ENCODE measurements at regions not wholly inside any gene's neighbourhood (a gene's known extent, or its start where the extent isn't known, plus 50 kb on each side); places are given as distances from the start of the nearest gene placed in this dataset.

- POLR2A ChIA-PET = no interaction called here
- Histone ChIP-seq H3K4me2 (ENCODE audit: low read length) (no peak overlapping the region), H3K79me2 (ENCODE audit: insufficient read depth, low read depth, low read length) (no peaks in the 10 kb centered on the region), H3K4me3 (ENCODE audit: low read depth, low read length, poor library complexity, severe bottlenecking) (no peak overlapping the region), H3K4me1 (ENCODE audit: insufficient read depth, low read length, poor library complexity, severe bottlenecking) (no peaks in the 10 kb centered on the region), H4K20me1 (ENCODE audit: insufficient read depth, low read length) (no peaks in the 10 kb centered on the region), H2AFZ (ENCODE audit: low read length) (no peak overlapping the region), H3K9me3 (ENCODE audit: low read length) (no peaks in the 10 kb centered on the region), H3K27ac (ENCODE audit: low read depth, low read length, poor library complexity, severe bottlenecking) (no peak overlapping the region), H3K9me2 (ENCODE audit: insufficient read depth, low read length) (no peaks in the 10 kb centered on the region), H3K36me3 (ENCODE audit: insufficient read depth, low read length) (no peaks in the 10 kb centered on the region)
- intact Hi-C loops (cut with micrococcal nuclease; ENCODE audit: unreplicated experiment) = no loop called here
- no peak for TF ChIP-seq EZH2phosphoT487 (IDR thresholded peaks at IDR 0.05; ENCODE audit: borderline replicate concordance, low read depth, low read length)
- no peak for TF ChIP-seq CTCF (conservative IDR thresholded peaks at IDR 0.05; ENCODE audit: low read length)
- CTCF ChIA-PET (ENCODE audit: unreplicated experiment) = no interaction called here
- DNase-seq (ENCODE audit: low spot score) = no peak
- BruUV-seq (replicated peaks) = no TSS peak
Observed at GRCh38 chrX:51035746-51036145, 125.2 kb downstream of the BMP15 start.

- no peaks in the 10 kb centered on the region for H3K4me1 ChIP-seq (ENCODE audit: insufficient read depth, low read length, poor library complexity, severe bottlenecking)
- H3K4me2 ChIP-seq (ENCODE audit: low read length) = no peak overlapping the region
- BruUV-seq (replicated peaks) = no TSS peak
- H3K27ac ChIP-seq (ENCODE audit: low read depth, low read length, poor library complexity, severe bottlenecking) = no peak overlapping the region
- intact Hi-C loops (cut with micrococcal nuclease; ENCODE audit: unreplicated experiment) = loop anchor here (5.0 kb wide), 1 partner anchor 686 kb away; no protein-coding TSS in a partner anchor
- CTCF ChIA-PET (ENCODE audit: unreplicated experiment) = no interaction called here
- H2AFZ ChIP-seq (ENCODE audit: low read length) = no peak overlapping the region
- H3K36me3 ChIP-seq (ENCODE audit: insufficient read depth, low read length) = no peaks in the 10 kb centered on the region
- H3K79me2 ChIP-seq (ENCODE audit: insufficient read depth, low read depth, low read length) = no peaks in the 10 kb centered on the region
- no peaks in the 10 kb centered on the region for H4K20me1 ChIP-seq (ENCODE audit: insufficient read depth, low read length)
- TF ChIP-seq CTCF (conservative IDR thresholded peaks at IDR 0.05; ENCODE audit: low read length) (no peak), EZH2phosphoT487 (IDR thresholded peaks at IDR 0.05; ENCODE audit: borderline replicate concordance, low read depth, low read length) (no peak)
- no peak overlapping the region for H3K4me3 ChIP-seq (ENCODE audit: low read depth, low read length, poor library complexity, severe bottlenecking)
- H3K9me2 ChIP-seq (ENCODE audit: insufficient read depth, low read length) = no peaks in the 10 kb centered on the region
- no peak for DNase-seq (ENCODE audit: low spot score)
- POLR2A ChIA-PET = no interaction called here
- H3K9me3 ChIP-seq (ENCODE audit: low read length) = no peaks in the 10 kb centered on the region
Observed at GRCh38 chrX:51047950-51048349, 137.4 kb downstream of the BMP15 start.

GRCh38 chrX:51053741-51054140 is 143.2 kb downstream of the BMP15 start:
- Histone ChIP-seq H3K4me3 (ENCODE audit: low read depth, low read length, poor library complexity, severe bottlenecking) (no peak overlapping the region), H2AFZ (ENCODE audit: low read length) (no peak overlapping the region), H3K9me2 (ENCODE audit: insufficient read depth, low read length) (no peaks in the 10 kb centered on the region), H3K27ac (ENCODE audit: low read depth, low read length, poor library complexity, severe bottlenecking) (no peak overlapping the region), H3K36me3 (ENCODE audit: insufficient read depth, low read length) (no peaks in the 10 kb centered on the region), H3K4me2 (ENCODE audit: low read length) (no peak overlapping the region), H3K79me2 (ENCODE audit: insufficient read depth, low read depth, low read length) (no peaks in the 10 kb centered on the region), H3K4me1 (ENCODE audit: insufficient read depth, low read length, poor library complexity, severe bottlenecking) (no peaks in the 10 kb centered on the region), H3K9me3 (ENCODE audit: low read length) (no peaks in the 10 kb centered on the region), H4K20me1 (ENCODE audit: insufficient read depth, low read length) (no peaks in the 10 kb centered on the region)
- CTCF ChIA-PET (ENCODE audit: unreplicated experiment) = no interaction called here
- POLR2A ChIA-PET = no interaction called here
- TF ChIP-seq EZH2phosphoT487 (IDR thresholded peaks at IDR 0.05; ENCODE audit: borderline replicate concordance, low read depth, low read length) = no peak
- no peak for TF ChIP-seq CTCF (conservative IDR thresholded peaks at IDR 0.05; ENCODE audit: low read length)
- no peak for DNase-seq (ENCODE audit: low spot score)
- no TSS peak for BruUV-seq (replicated peaks)
- intact Hi-C loops (cut with micrococcal nuclease; ENCODE audit: unreplicated experiment) = no loop called here
